Endodermal cell (in vitro differentiated cells): ENCODE measurements at regions not wholly inside any gene's neighbourhood (a gene's known extent, or its start where the extent isn't known, plus 50 kb on each side); places are given as distances from the start of the nearest gene placed in this dataset.

Source experiments
- DNase-seq: peaks from one replicate; pipeline ENCODE4 v3.0.0-alpha.2; 2017
- H3K27ac ChIP-seq: 2 replicates; pipeline ENCODE4 v1.5.1; 2013; ENCODE audit warnings: mild to moderate bottlenecking, low read depth, low read length, moderate library complexity
- H3K27me3 ChIP-seq: 2 replicates; pipeline ENCODE4 v1.6.1; 2013; ENCODE audit warnings: mild to moderate bottlenecking, low read length, moderate library complexity; ENCODE audit not compliant: insufficient read depth, control insufficient read depth, poor library complexity, severe bottlenecking
- H3K36me3 ChIP-seq: 2 replicates; pipeline ENCODE4 v1.7.0; 2013; ENCODE audit warnings: mild to moderate bottlenecking, low read length, moderate library complexity; ENCODE audit not compliant: control insufficient read depth, insufficient read depth
- H3K4me1 ChIP-seq: one replicate; pipeline ENCODE4 v1.7.0; 2013; ENCODE audit warnings: low read length; ENCODE audit not compliant: control insufficient read depth, insufficient read depth
- H3K4me3 ChIP-seq: 2 replicates; pipeline ENCODE4 v1.5.1; 2013; ENCODE audit warnings: mild to moderate bottlenecking, low read length, moderate library complexity
- H3K9ac ChIP-seq: 2 replicates; pipeline ENCODE4 v1.6.1; 2013; ENCODE audit warnings: mild to moderate bottlenecking, low read length, moderate library complexity; ENCODE audit not compliant: poor library complexity, severe bottlenecking; ENCODE audit errors: extremely low read depth
- H3K9me3 ChIP-seq: 2 replicates; pipeline ENCODE4 v1.6.1; 2013; ENCODE audit warnings: mild to moderate bottlenecking, low read length, moderate library complexity; ENCODE audit not compliant: control insufficient read depth
- H3K27ac Mint-ChIP-seq: 2 replicates; pipeline ENCODE4 v1.8.0; 2020; ENCODE audit warnings: mixed read lengths
- H3K27me3 Mint-ChIP-seq: 2 replicates; pipeline ENCODE4 v1.8.0; 2021; ENCODE audit warnings: mild to moderate bottlenecking, mixed read lengths; ENCODE audit not compliant: insufficient read depth
- H3K36me3 Mint-ChIP-seq: 2 replicates; pipeline ENCODE4 v1.8.0; 2020; ENCODE audit warnings: low read depth, mixed read lengths
- H3K4me1 Mint-ChIP-seq: 2 replicates; pipeline ENCODE4 v1.8.0; 2020; ENCODE audit warnings: mixed read lengths
- H3K4me3 Mint-ChIP-seq: 2 replicates; pipeline ENCODE4 v1.8.0; 2020; ENCODE audit warnings: mild to moderate bottlenecking, moderate library complexity, mixed read lengths
- H3K9me3 Mint-ChIP-seq: 2 replicates; pipeline ENCODE4 v1.8.0; 2020; ENCODE audit warnings: mild to moderate bottlenecking, mixed read lengths
- CTCF ChIP-seq: fragments of 200-600 bp; sonication (generic); conservative IDR thresholded peaks from 2 replicates; pipeline ENCODE4 v1.5.0; 2021; ENCODE audit warnings: antibody characterized with exemption, mild to moderate bottlenecking
- WGBS, 2 experiments: methylation state at CpG; one replicate each; pipeline versions ENCODE4 v1.1.5 to v1.1.7; 2013; ENCODE audit warnings: missing lambda C conversion rate in 2 of 2, mixed read lengths in 1 of 2; ENCODE audit not compliant: insufficient coverage in 1 of 2, insufficient read length in 1 of 2; 5-methylcytosine and 5-hydroxymethylcytosine counted together

DNA sequence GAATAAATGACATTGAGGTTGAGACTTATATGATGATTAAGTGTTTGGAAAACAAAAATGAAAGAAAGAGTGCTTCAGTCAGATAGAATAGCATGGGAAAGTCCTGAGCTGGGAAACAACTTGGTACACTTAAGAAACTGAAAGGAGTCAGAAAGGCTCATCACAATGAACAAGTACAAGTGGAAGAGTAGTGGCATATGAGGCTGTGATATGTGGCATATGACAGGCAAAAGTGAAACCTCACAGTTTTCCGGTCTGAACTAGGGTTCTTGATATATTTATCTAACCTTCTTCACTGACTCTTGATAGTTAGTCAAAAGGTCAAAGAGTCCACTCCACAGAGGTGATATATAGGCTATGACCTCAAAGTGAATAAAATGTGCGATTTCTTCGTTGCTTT is 537.1 kb upstream of the CXorf51A start:
- H3K9ac ChIP-seq: no peak overlapping the region
- H3K4me1 ChIP-seq: no peaks in the 10 kb centered on the region
- no peaks in the 10 kb centered on the region for H3K36me3 Mint-ChIP-seq
- no peak overlapping the region for H3K4me3 ChIP-seq
- no peak overlapping the region for H3K4me3 Mint-ChIP-seq
- no peaks in the 10 kb centered on the region for H3K27me3 ChIP-seq
- H3K9me3 ChIP-seq: no peaks in the 10 kb centered on the region
- H3K27ac Mint-ChIP-seq: no peak overlapping the region
- H3K27ac ChIP-seq: no peak overlapping the region
- no peaks in the 10 kb centered on the region for H3K27me3 Mint-ChIP-seq
- no peaks in the 10 kb centered on the region for H3K36me3 ChIP-seq
- no peaks in the 10 kb centered on the region for H3K4me1 Mint-ChIP-seq
- peaks cover 67% of the 10 kb centered on the region for H3K9me3 Mint-ChIP-seq
- DNase-seq: no peak
- no peak for TF ChIP-seq CTCF
- 85% methylated on average over 2 of the region's 3 CpGs; no CpG with 5 or more reads in 1 of the 2 experiments for WGBS, 2 experiments

- peaks cover 34% of the 10 kb centered on the region for H3K9me3 Mint-ChIP-seq
Observed at GRCh38 chrX:147343467-147343866, 528.9 kb upstream of the CXorf51A start.

DNA sequence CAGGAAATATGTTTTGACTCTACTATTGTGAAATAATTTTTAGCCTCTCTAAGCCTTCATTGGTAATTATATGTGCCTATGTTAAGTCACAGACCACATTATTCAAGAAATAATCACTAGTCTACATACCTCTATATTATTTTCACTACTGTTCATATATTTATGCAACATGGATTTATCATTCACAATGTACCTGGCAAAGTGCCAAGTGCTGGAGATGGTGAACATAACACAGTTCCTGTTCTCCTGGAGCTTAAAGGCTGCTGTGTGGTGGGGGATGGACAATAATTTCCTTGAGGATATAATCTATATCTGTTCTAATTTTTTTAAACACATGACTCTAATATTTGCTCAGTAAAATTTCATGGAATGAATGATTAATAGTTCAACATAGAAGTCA is 527.7 kb upstream of the CXorf51A start:
- no peaks in the 10 kb centered on the region for H3K36me3 ChIP-seq
- Mint-ChIP-seq H3K9me3 (peaks cover 32% of the 10 kb centered on the region), H3K4me1 (no peaks in the 10 kb centered on the region), H3K27me3 (no peaks in the 10 kb centered on the region), H3K36me3 (no peaks in the 10 kb centered on the region), H3K4me3 (no peak overlapping the region), H3K27ac (no peak overlapping the region)
- no peak overlapping the region for H3K9ac ChIP-seq
- no peaks in the 10 kb centered on the region for H3K4me1 ChIP-seq
- TF ChIP-seq CTCF: no peak
- DNase-seq: no peak
- H3K27me3 ChIP-seq: no peaks in the 10 kb centered on the region
- no peaks in the 10 kb centered on the region for H3K9me3 ChIP-seq
- H3K4me3 ChIP-seq: no peak overlapping the region
- H3K27ac ChIP-seq: no peak overlapping the region

More at GRCh38 chrX:147343467-147343866, 528.9 kb upstream of the CXorf51A start:
- H3K4me1 ChIP-seq: no peaks in the 10 kb centered on the region
- no peak for TF ChIP-seq CTCF
- no peak overlapping the region for H3K27ac ChIP-seq
- Mint-ChIP-seq H3K4me3 (no peak overlapping the region), H3K27me3 (no peaks in the 10 kb centered on the region), H3K27ac (no peak overlapping the region), H3K4me1 (no peaks in the 10 kb centered on the region), H3K36me3 (no peaks in the 10 kb centered on the region)
- H3K9ac ChIP-seq: no peak overlapping the region
- no peaks in the 10 kb centered on the region for H3K27me3 ChIP-seq
- H3K9me3 ChIP-seq: no peaks in the 10 kb centered on the region
- no peak overlapping the region for H3K4me3 ChIP-seq
- H3K36me3 ChIP-seq: no peaks in the 10 kb centered on the region
- DNase-seq: no peak
- WGBS, 2 experiments: 87 to 90% methylated on average over 2 to 6 of the region's 6 CpGs
